Ishikawa (cell line): ENCODE measurements at regions not wholly inside any gene's neighbourhood (a gene's known extent, or its start where the extent isn't known, plus 50 kb on each side); places are given as distances from the start of the nearest gene placed in this dataset.

Source experiments
- CEBPB ChIP-seq: IDR thresholded peaks from 2 replicates; pipeline ENCODE4 v1.6.1; 2012
- CREB1 ChIP-seq: IDR thresholded peaks from 2 replicates; pipeline ENCODE4 v1.6.1; 2012; ENCODE audit warnings: low read depth
- EGR1 ChIP-seq: IDR thresholded peaks from 2 replicates; pipeline ENCODE4 v1.6.1; 2012
- EP300 ChIP-seq: IDR thresholded peaks from 2 replicates; pipeline ENCODE4 v1.6.1; 2012; ENCODE audit warnings: borderline replicate concordance
- FOXM1 ChIP-seq: IDR thresholded peaks from 2 replicates; pipeline ENCODE4 v1.6.1; 2012; ENCODE audit warnings: low read depth, borderline replicate concordance
- NFIC ChIP-seq: IDR thresholded peaks from 2 replicates; pipeline ENCODE4 v1.6.1; 2012
- RAD21 ChIP-seq: IDR thresholded peaks from 2 replicates; pipeline ENCODE4 v1.6.1; 2012; ENCODE audit warnings: low read depth
- TAF1 ChIP-seq: IDR thresholded peaks from 2 replicates; pipeline ENCODE4 v1.6.1; 2012; ENCODE audit warnings: low read depth, mild to moderate bottlenecking
- TCF12 ChIP-seq: IDR thresholded peaks from 2 replicates; pipeline ENCODE4 v1.6.1; 2012; ENCODE audit warnings: low read depth
- TEAD4 ChIP-seq: IDR thresholded peaks from 2 replicates; pipeline ENCODE4 v1.6.1; 2012
- YY1 ChIP-seq: IDR thresholded peaks from 2 replicates; pipeline ENCODE4 v1.6.1; 2012; ENCODE audit warnings: low read depth
- ZBTB7A ChIP-seq: IDR thresholded peaks from 2 replicates; pipeline ENCODE4 v1.6.1; 2012; ENCODE audit warnings: low read depth
- TF ChIP-seq, protein P1 (sequence below): IDR thresholded peaks from 2 replicates; pipeline ENCODE4 v1.6.1; 2012
- TF ChIP-seq, protein P2 (sequence below): IDR thresholded peaks from 2 replicates; pipeline ENCODE4 v1.6.1; 2012
- TF ChIP-seq, protein P3 (sequence below): IDR thresholded peaks from 2 replicates; pipeline ENCODE4 v1.6.1; 2012; ENCODE audit warnings: low read depth, mild to moderate bottlenecking

DNA sequence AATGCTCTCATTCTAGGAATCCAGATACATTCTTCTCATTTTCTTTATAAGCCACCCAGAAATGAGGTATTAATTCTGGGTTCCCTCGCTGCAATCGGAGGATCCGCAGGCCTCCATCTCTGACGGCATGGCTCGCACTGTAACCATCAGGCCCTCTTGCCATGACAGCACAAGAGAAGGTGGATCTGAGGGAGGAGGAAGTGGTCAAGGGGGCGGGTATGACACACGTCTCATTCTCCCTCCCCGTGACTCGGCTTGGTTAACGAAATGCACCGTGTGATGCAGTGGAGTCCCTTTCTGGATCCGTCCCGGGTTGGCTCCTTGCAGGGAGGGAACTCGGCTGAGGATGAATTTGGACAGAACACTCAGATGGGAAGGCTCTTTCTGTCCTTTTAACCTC is 280.2 kb downstream of the TCERG1L start:
- TF ChIP-seq TCF12 (no peak), TAF1 (no peak), CREB1 (no peak), EP300 (no peak), TEAD4 (no peak), YY1 (no peak), ZBTB7A (no peak), RAD21 (no peak), EGR1 (no peak), FOXM1 (no peak), NFIC (no peak), CEBPB (no peak)
- TF ChIP-seq, protein P1, sequence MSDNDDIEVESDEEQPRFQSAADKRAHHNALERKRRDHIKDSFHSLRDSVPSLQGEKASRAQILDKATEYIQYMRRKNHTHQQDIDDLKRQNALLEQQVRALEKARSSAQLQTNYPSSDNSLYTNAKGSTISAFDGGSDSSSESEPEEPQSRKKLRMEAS, result no peak
- TF ChIP-seq, protein P2, sequence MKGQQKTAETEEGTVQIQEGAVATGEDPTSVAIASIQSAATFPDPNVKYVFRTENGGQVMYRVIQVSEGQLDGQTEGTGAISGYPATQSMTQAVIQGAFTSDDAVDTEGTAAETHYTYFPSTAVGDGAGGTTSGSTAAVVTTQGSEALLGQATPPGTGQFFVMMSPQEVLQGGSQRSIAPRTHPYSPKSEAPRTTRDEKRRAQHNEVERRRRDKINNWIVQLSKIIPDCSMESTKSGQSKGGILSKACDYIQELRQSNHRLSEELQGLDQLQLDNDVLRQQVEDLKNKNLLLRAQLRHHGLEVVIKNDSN, result no peak
- TF ChIP-seq, protein P3, sequence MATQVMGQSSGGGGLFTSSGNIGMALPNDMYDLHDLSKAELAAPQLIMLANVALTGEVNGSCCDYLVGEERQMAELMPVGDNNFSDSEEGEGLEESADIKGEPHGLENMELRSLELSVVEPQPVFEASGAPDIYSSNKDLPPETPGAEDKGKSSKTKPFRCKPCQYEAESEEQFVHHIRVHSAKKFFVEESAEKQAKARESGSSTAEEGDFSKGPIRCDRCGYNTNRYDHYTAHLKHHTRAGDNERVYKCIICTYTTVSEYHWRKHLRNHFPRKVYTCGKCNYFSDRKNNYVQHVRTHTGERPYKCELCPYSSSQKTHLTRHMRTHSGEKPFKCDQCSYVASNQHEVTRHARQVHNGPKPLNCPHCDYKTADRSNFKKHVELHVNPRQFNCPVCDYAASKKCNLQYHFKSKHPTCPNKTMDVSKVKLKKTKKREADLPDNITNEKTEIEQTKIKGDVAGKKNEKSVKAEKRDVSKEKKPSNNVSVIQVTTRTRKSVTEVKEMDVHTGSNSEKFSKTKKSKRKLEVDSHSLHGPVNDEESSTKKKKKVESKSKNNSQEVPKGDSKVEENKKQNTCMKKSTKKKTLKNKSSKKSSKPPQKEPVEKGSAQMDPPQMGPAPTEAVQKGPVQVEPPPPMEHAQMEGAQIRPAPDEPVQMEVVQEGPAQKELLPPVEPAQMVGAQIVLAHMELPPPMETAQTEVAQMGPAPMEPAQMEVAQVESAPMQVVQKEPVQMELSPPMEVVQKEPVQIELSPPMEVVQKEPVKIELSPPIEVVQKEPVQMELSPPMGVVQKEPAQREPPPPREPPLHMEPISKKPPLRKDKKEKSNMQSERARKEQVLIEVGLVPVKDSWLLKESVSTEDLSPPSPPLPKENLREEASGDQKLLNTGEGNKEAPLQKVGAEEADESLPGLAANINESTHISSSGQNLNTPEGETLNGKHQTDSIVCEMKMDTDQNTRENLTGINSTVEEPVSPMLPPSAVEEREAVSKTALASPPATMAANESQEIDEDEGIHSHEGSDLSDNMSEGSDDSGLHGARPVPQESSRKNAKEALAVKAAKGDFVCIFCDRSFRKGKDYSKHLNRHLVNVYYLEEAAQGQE, result no peak

DNA sequence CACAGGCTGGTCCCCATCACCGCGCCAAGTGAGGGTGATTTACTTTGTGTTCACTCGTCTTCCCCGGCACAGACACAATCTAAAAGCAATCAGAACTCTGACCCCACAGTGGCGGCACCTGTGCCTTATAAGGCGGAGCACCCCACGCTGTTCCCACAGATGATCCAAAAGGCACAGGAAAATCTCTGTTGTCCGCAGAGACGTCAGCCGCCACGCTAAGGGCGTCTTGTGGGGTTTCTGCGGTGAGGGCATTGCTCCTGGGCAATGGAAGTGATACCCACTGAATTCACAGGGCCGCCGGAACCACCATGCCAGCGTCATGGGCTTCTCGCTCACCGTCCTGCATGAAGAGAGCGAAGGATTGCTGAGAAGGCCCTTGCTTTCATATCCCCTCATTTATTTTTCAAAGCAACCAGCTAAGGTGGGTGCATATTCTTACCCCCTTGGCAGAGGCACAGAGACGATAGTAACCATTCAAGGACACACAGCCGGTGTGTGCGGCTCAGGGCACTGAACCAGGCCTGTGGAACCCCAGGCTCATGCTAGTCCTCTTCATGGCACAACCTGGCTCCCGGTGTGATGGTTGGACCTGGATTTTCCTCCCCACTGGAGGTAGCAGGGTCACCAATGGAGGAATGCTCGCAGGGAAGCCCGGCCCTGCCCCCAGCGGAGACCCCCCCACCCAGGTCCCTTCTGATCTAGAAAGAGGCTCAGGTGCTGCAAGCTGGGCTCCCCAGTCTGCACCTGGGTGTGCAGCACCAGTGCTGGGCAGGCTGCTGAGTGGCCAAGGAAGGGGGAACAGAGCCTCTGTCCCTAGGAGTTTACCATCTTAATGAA is 279.0 kb downstream of the TCERG1L start:
- TF ChIP-seq EP300 (no peak), TCF12 (no peak)

DNA sequence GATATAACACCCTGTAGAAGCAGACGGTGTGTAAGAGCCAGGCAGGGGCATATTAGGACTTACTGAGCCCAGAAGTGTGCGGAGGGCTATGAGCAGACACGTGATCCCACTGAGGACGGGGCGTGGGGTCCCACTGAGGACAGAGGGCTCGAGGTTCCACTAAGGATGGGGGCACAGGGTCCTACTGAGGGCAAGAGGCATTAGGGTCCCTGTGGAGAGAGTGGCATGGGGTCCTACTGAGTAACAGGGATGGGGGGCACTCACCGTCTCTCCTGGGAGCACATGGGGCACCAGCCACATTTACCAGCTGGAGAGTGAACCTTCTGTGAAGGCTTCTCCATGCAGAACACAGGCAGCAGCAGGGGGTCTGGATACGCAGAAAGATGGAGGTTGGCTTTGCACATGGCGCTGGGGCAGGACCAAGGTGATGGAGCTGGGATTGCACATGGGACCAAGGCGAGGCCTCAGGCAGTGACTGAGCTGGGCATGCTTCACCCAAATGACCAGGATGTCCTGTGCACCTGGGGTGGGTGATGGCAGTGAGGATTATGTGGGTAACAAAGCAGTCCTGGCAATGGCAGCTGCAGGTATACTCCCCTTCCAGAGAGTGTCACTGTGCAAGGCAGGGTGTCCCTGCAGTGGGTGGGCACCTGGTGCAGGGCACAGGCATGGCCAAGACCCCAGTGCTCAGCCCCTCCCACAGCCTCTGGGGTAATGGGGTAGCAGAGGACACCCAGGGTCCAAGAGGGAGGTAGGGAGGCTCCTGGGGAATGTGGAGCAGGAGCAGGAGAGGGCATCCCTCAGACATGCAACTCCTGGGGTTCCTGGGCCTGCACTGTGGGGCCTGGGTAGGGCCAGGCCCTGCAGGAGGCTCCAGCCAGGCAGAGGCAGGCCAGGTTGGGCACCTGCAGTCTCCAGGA is 278.1 kb downstream of the TCERG1L start:
- TF ChIP-seq FOXM1, result no peak
- TF ChIP-seq CEBPB, result no peak

DNA sequence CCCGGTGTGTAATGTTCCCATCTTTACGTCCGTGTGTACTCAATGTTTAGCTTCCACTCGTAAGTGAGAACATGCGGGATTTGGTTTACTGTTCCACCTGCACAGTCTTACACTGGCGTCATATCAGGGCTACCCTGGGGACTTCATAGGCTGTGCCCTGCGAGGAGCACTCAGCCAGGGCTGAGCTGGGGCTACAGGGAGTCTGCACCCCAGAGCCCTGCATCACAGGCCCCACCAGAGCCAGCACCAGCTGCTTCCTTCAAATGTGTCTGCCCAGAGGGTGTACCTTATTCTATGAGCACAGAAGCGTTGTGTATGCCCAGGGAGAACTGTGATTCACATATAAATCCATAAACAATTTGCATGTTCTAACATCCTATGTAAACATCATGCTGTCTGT is 277.1 kb downstream of the TCERG1L start:
- TF ChIP-seq CREB1, result no peak
- no peak for TF ChIP-seq TEAD4
- TF ChIP-seq FOXM1, result no peak
- TF ChIP-seq, protein P2, result no peak

DNA sequence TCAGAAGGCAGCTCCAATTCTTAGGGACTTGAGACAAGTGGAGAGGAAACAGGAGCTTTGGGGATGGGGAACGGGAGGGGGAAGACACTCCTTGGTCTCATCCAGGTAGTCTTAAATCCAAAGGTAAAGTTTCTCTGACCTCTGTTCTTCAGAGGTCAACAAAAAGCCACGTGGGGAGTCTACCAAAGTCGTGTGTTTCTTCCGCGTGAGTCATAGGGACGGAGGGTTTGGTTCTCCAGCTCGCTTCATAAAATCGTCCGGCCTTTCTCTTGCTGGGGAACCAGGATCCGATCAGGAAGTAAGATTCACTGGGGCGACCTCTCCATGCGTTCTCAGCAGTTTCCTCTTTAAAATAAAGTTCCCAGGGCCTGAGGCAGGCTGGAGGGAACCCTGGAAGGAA is 275.7 kb downstream of the TCERG1L start:
- TF ChIP-seq NFIC (no peak), CEBPB (no peak), YY1 (no peak), TEAD4 (no peak), RAD21 (no peak), TAF1 (no peak), FOXM1 (no peak), TCF12 (no peak), EGR1 (no peak), ZBTB7A (no peak), CREB1 (no peak), EP300 (no peak)
- TF ChIP-seq, protein P1, result no peak
- TF ChIP-seq, protein P2, result no peak

DNA sequence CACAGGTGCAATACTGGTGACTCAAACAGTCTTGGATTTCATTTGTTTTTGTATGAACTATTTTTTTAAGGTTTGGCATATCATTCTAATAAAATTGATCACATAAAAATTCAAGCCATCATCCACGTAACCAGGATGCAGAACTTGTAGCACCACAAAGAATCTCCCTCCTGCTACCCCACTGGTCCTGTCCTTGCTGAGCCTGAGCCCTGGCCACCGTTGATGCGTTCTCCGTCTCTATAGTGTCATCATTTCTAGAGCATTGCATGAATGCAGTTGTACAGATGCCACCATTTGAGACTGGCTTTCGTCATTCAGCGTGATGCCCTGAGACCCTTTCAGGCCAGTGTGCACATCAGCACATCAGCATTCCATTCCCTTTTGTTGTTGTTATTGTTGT is 273.5 kb downstream of the TCERG1L start:
- TF ChIP-seq ZBTB7A (no peak), CEBPB (no peak), EP300 (no peak), YY1 (no peak), TCF12 (no peak), CREB1 (no peak), TAF1 (no peak), TEAD4 (no peak), NFIC (no peak), FOXM1 (no peak), EGR1 (no peak), RAD21 (no peak)
- TF ChIP-seq, protein P2, result no peak
- TF ChIP-seq, protein P3, result no peak
- TF ChIP-seq, protein P1, result no peak
